Activated B cell treated with CpG ODN at 0.5 μM for 24 hours (primary cell): ENCODE measurements at regions not wholly inside any gene's neighbourhood (a gene's known extent, or its start where the extent isn't known, plus 50 kb on each side); places are given as distances from the start of the nearest gene placed in this dataset.

Source experiments
- ATAC-seq: fragments of 200-7000 bp; cut with Tn5 transposase; one replicate; pipeline ENCODE4 v1.10.0; 2021; ENCODE audit warnings: low read depth, mild to moderate bottlenecking, moderate library complexity
- CTCF ChIA-PET: fragments of 350-600 bp; sonication (Branson Sonifier 250); formaldehyde crosslinking; loops from one replicate; lab custom pipeline; 2021; ENCODE audit warnings: antibody characterized with exemption; lab: Charles Lee
- POLR2A ChIA-PET: fragments of 350-600 bp; sonication (Branson Sonifier 250); formaldehyde crosslinking; loops from one replicate; lab custom pipeline; 2021; ENCODE audit warnings: antibody characterized with exemption; lab: Charles Lee
- DNase-seq: peaks from one replicate; pipeline ENCODE4 v3.0.0; 2022
- H3K27ac Mint-ChIP-seq: one replicate; pipeline ENCODE4 v1.8.0; 2020; ENCODE audit warnings: mixed read lengths
- H3K27me3 Mint-ChIP-seq: one replicate; pipeline ENCODE4 v1.8.0; 2021; ENCODE audit warnings: mixed read lengths
- H3K36me3 Mint-ChIP-seq: one replicate; pipeline ENCODE4 v1.8.0; 2021; ENCODE audit warnings: low read depth, mixed read lengths
- H3K4me1 Mint-ChIP-seq: one replicate; pipeline ENCODE4 v1.8.0; 2021; ENCODE audit warnings: mixed read lengths
- H3K4me3 Mint-ChIP-seq: one replicate; pipeline ENCODE4 v1.8.0; 2020; ENCODE audit warnings: mild to moderate bottlenecking, mixed read lengths
- H3K9me3 Mint-ChIP-seq: one replicate; pipeline ENCODE4 v1.8.0; 2020; ENCODE audit warnings: mixed read lengths
- CTCF ChIP-seq: fragments of 200-600 bp; IDR thresholded peaks from one replicate; pipeline ENCODE4 v1.8.0; 2022; ENCODE audit warnings: antibody characterized with exemption, mild to moderate bottlenecking
- intact Hi-C: fragments of 100-400 bp; cut with micrococcal nuclease; formaldehyde crosslinking; loops from one replicate; pipeline ENCODE4 v1.15.1; 2024

- TF ChIP-seq CTCF: no peak
- Mint-ChIP-seq H3K9me3 (no peaks in the 10 kb centered on the region), H3K36me3 (no peaks in the 10 kb centered on the region), H3K4me1 (no peaks in the 10 kb centered on the region), H3K27me3 (peaks cover 4% of the 10 kb centered on the region), H3K4me3 (no peak overlapping the region), H3K27ac (no peak overlapping the region)
- DNase-seq: no peak
- intact Hi-C loops: no loop called here
- no peak for ATAC-seq
- POLR2A ChIA-PET: no interaction called here
- CTCF ChIA-PET: no interaction called here
Measured at GRCh38 chr10:131438665-131439064, 127.1 kb upstream of the TCERG1L start.

- intact Hi-C loops: no loop called here
- CTCF ChIA-PET: no interaction called here
- Mint-ChIP-seq H3K4me1 (no peaks in the 10 kb centered on the region), H3K9me3 (no peaks in the 10 kb centered on the region), H3K4me3 (no peak overlapping the region), H3K27ac (no peak overlapping the region), H3K27me3 (peaks cover 4% of the 10 kb centered on the region), H3K36me3 (no peaks in the 10 kb centered on the region)
- ATAC-seq: no peak
- DNase-seq: no peak
- POLR2A ChIA-PET: no interaction called here
- TF ChIP-seq CTCF: no peak
Measured at GRCh38 chr10:131439705-131440104, 128.2 kb upstream of the TCERG1L start.

GRCh38 chr10:131440405-131441360 lies 129.2 kb upstream of the TCERG1L start:
- H3K27ac Mint-ChIP-seq: no peak overlapping the region
- ChIA-PET CTCF (no interaction called here), POLR2A (no interaction called here)
- peaks cover 4% of the 10 kb centered on the region for H3K27me3 Mint-ChIP-seq
- DNase-seq: no peak
- H3K9me3 Mint-ChIP-seq: no peaks in the 10 kb centered on the region
- no peaks in the 10 kb centered on the region for H3K4me1 Mint-ChIP-seq
- no peak for TF ChIP-seq CTCF
- no peak for ATAC-seq
- H3K4me3 Mint-ChIP-seq: no peak overlapping the region
- H3K36me3 Mint-ChIP-seq: no peaks in the 10 kb centered on the region
- intact Hi-C loops: no loop called here

GRCh38 chr10:131442271-131442670 lies 130.8 kb upstream of the TCERG1L start:
- no peaks in the 10 kb centered on the region for H3K4me1 Mint-ChIP-seq
- H3K27me3 Mint-ChIP-seq: peaks cover 4% of the 10 kb centered on the region
- no peak for TF ChIP-seq CTCF
- CTCF ChIA-PET: no interaction called here
- no peak overlapping the region for H3K4me3 Mint-ChIP-seq
- DNase-seq (no peak), ATAC-seq (no peak)
- no peaks in the 10 kb centered on the region for H3K9me3 Mint-ChIP-seq
- no peaks in the 10 kb centered on the region for H3K36me3 Mint-ChIP-seq
- POLR2A ChIA-PET: no interaction called here
- H3K27ac Mint-ChIP-seq: no peak overlapping the region
- intact Hi-C loops: no loop called here

- H3K27me3 Mint-ChIP-seq: peaks cover 4% of the 10 kb centered on the region
- TF ChIP-seq CTCF: no peak
- no peaks in the 10 kb centered on the region for H3K4me1 Mint-ChIP-seq
- ChIA-PET POLR2A (no interaction called here), CTCF (no interaction called here)
- H3K4me3 Mint-ChIP-seq: no peak overlapping the region
- H3K9me3 Mint-ChIP-seq: no peaks in the 10 kb centered on the region
- H3K27ac Mint-ChIP-seq: no peak overlapping the region
- H3K36me3 Mint-ChIP-seq: no peaks in the 10 kb centered on the region
- DNase-seq (no peak), ATAC-seq (no peak)
- intact Hi-C loops: no loop called here
Measured at GRCh38 chr10:131444286-131444685, 132.8 kb upstream of the TCERG1L start.
